ENCODE measurements at regions not wholly inside any gene's neighbourhood (a gene's known extent, or its start where the extent isn't known, plus 50 kb on each side); places are given as distances from the start of the nearest gene placed in this dataset.
A peak's percentile ranks its signal among the peaks of the same experiment; 100 is the strongest.

- in situ Hi-C loops (cut with MboI; ENCODE audit: low pct_unique_long_range_greater_than_20kb, low sequenced_read_pairs, unreplicated experiment), result no loop called here
- DNase-seq (ENCODE audit: low spot score), result no peak
- TF ChIP-seq, protein P1, sequence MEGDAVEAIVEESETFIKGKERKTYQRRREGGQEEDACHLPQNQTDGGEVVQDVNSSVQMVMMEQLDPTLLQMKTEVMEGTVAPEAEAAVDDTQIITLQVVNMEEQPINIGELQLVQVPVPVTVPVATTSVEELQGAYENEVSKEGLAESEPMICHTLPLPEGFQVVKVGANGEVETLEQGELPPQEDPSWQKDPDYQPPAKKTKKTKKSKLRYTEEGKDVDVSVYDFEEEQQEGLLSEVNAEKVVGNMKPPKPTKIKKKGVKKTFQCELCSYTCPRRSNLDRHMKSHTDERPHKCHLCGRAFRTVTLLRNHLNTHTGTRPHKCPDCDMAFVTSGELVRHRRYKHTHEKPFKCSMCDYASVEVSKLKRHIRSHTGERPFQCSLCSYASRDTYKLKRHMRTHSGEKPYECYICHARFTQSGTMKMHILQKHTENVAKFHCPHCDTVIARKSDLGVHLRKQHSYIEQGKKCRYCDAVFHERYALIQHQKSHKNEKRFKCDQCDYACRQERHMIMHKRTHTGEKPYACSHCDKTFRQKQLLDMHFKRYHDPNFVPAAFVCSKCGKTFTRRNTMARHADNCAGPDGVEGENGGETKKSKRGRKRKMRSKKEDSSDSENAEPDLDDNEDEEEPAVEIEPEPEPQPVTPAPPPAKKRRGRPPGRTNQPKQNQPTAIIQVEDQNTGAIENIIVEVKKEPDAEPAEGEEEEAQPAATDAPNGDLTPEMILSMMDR (IDR thresholded peaks at IDR 0.05; ENCODE audit: extremely low read depth, insufficient read depth, missing control alignments), result no peak
Measured at GRCh38 chr7:57375783-57376182, 74.2 kb upstream of the ZNF716 start.

DNA sequence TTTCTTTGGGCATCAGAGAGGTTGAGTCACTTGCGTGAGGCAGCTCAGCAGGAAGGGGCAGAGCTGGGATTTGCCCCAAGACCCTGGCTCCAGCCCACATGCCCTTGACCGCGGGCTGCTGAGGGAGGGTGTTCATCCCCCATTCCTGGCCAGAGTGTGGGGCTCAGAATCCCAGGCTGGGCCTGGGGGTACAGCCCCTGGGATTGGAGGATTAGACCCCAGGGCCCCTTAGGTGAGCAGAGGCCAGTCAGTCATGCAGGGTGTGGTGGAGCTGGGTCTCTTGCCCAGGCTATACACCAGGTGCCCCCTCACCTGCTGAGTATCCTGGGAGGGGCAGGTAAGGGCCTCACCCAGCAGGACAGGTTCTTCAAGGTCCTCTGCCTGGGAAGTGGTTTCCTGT, 68.4 kb upstream of the ZNF716 start:
- in situ Hi-C loops (cut with MboI; ENCODE audit: low pct_unique_long_range_greater_than_20kb, low sequenced_read_pairs, unreplicated experiment), result no loop called here
- TF ChIP-seq, protein P1 (IDR thresholded peaks at IDR 0.05; ENCODE audit: extremely low read depth, insufficient read depth, missing control alignments), result no peak
- no peak for DNase-seq (ENCODE audit: low spot score)

GRCh38 chr7:57384380-57384779, 65.6 kb upstream of the ZNF716 start:
- in situ Hi-C loops (cut with MboI; ENCODE audit: low pct_unique_long_range_greater_than_20kb, low sequenced_read_pairs, unreplicated experiment), result no loop called here
- DNase-seq (ENCODE audit: low spot score), result no peak
- TF ChIP-seq, protein P1 (IDR thresholded peaks at IDR 0.05; ENCODE audit: extremely low read depth, insufficient read depth, missing control alignments), result no peak

DNA sequence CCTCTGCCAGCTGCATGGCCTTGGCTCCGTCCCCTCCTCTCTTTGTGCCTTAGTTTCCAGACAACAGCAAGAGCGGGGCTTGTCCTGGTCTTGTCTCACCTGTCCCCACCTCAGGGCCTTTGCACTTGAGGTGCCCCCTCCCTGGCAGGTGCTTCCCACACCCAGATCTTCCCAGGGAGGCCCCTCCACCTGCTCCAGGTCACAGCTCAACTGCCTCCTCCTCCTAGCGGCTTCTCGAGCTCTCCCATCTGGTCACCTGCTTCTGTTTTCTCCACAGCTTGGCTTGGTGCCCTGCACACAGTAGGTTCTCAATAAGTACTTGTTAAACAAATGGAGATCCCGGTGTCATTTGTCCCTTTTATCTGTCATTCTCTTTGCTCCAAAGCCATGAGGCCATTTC, 64.3 kb upstream of the ZNF716 start:
- in situ Hi-C loops (cut with MboI; ENCODE audit: low pct_unique_long_range_greater_than_20kb, low sequenced_read_pairs, unreplicated experiment), result no loop called here
- TF ChIP-seq, protein P1 (IDR thresholded peaks at IDR 0.05; ENCODE audit: extremely low read depth, insufficient read depth, missing control alignments), result no peak
- DNase-seq (ENCODE audit: low spot score), result no peak

- no peak for DNase-seq (ENCODE audit: low spot score)
- TF ChIP-seq, protein P1 (IDR thresholded peaks at IDR 0.05; ENCODE audit: extremely low read depth, insufficient read depth, missing control alignments), result no peak
- in situ Hi-C loops (cut with MboI; ENCODE audit: low pct_unique_long_range_greater_than_20kb, low sequenced_read_pairs, unreplicated experiment), result no loop called here
Measured at GRCh38 chr7:57388761-57389160, 61.2 kb upstream of the ZNF716 start.

DNA sequence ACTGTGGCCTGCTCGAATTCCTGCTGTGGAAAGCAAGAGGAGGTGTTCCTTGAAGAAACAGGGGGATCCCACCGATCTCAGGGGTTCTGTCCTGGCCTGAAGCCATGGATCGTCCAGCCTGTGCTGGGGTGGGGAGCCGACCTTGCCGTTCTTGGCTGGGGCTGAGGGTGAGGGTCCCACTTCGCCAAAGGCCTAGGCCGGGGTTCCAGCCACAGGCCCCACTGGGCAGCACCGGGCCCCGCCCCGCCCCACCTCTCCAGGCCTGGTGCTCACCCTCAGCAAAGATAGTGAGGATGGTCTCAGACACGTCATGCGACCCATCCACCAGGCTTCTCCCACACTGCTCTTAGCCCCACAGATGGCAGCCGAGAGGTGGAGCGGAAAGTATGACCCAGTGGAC, 51.4 kb upstream of the ZNF716 start:
- TF ChIP-seq, protein P1 (IDR thresholded peaks at IDR 0.05; ENCODE audit: extremely low read depth, insufficient read depth, missing control alignments), result no peak
- in situ Hi-C loops (cut with MboI; ENCODE audit: low pct_unique_long_range_greater_than_20kb, low sequenced_read_pairs, unreplicated experiment), result no loop called here
- peak; percentile 5 for DNase-seq (ENCODE audit: low spot score)
